Activated CD4-positive, alpha-beta T cell treated with anti-CD3 and anti-CD28 coated beads for 48 hours (primary cell): ENCODE measurements at regions not wholly inside any gene's neighbourhood (a gene's known extent, or its start where the extent isn't known, plus 50 kb on each side); places are given as distances from the start of the nearest gene placed in this dataset.

Experiments used
- DNase-seq: peaks from one replicate; pipeline ENCODE4 v3.0.0-alpha.2; 2020

GRCh38 chr10:20959242-20959641, 62.1 kb upstream of the NEBL start:
- DNase-seq: no peak

GRCh38 chr10:20958764-20959163, 61.7 kb upstream of the NEBL start:
- no peak for DNase-seq

- no peak for DNase-seq
These were observed 61.1 kb upstream of the NEBL start for GRCh38 chr10:20958225-20958624.

- DNase-seq: no peak
These were observed 60.6 kb upstream of the NEBL start for GRCh38 chr10:20957744-20958143.

DNA sequence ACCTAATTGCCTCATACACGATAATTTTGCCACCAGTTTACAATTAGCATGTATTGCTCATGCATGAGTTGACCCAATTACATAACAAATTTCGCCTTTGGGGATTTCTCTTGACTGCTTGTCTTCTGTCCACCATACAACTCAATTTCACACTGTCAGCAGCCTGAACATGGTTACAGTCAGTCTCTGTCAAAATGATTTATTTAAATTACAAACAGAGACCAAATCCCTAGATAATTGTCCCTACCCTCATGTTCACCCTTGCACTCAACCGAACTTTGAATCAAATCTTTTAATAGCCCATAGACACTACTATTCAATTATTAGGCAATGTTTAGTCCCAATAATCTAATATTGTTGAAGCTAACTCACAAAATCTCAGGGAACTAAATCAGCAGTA, 59.7 kb upstream of the NEBL start:
- no peak for DNase-seq

- DNase-seq: no peak
These were observed 58.3 kb upstream of the NEBL start for GRCh38 chr10:20955355-20955893.

DNA sequence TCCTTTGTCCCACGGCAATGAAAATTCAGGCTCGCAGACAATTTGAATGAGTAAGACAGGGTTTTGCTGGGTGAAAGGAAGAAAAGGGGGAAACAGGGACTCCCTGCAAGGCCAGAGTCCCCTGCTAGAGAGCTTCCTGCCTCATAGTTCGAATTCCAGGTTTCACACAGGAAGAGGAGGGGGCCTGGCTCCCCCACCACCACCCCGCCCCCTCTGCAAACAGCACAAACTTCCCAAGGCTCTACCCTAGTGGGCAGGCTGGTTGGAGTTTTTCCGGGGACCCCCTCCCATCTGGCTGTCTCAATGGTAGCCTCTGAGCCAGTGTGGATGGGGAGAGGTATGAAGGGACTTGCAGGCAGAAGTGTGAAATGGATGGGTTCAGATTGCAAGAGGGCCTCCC, 57.4 kb upstream of the NEBL start:
- DNase-seq: no peak

DNA sequence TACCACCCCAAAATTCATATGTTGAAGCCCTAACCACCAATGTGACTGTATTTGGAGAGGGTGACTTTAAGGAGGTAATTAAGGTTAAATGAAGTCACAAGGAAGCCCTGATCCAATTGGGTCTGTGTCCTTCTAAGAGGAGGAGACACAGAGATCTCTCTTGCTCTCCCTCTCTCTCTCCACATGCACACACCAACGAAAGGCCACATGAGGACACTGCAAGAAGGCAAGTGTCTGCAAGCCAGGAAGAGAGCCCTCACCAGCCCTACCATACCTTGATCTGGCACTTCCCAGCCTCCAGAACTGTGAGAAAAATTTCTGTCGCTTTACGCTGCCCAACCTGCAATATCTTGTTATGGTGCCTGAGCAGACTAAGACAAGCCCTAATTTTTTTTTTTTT, 56.0 kb upstream of the NEBL start:
- no peak for DNase-seq

DNA sequence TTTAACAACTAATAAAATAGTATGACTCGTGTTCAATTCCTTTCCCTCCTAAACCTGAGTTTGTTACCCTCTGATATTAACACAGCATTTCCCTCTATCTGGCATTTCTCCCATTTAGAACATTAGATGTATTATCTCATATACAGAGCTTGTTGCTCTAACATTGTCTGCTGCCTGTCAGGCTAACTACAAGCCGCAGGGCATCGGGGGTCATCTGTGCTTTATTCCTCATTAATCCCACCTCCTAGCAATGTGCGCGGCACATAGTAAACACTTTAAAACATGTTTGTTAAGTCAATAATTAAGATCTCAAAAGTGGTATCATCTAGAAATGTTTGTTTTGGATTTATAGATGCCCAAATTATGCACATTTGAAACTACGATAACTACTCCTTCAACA, 52.9 kb upstream of the NEBL start:
- DNase-seq: no peak

DNA sequence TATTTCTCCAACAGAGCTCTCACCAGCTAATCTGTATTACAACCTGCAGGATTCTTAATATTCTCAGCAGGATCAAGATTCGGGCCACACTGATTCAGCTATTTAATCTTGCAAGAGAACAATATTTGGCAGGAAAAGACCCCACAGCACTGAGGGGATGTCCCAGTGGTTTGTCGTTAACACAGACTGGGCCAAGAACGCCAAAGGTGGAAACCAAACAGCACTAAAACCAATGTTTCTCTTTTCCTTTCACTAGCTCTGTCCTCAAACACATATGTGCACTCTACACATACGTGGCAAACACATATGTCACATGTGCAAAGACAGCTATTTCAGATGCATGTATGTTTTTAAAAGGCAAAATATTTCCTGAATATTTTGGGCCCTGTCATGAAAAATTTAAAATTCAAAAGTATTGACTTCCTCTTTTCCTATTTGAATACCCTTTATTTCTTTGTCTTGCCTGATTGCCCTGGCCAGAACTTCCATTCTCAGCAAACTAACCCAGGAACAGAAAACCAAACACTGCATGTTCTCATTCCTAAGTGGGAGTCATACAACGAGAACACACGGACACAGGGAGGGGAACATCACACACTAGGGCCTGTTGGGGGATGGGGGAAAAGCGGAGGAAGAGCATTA, 51.7 kb upstream of the NEBL start:
- DNase-seq: no peak
